GM12878 (cell line): ENCODE measurements at regions not wholly inside any gene's neighbourhood (a gene's known extent, or its start where the extent isn't known, plus 50 kb on each side); places are given as distances from the start of the nearest gene placed in this dataset.

Experiments used
- ASH2L ChIP-seq: fragments of 300-600, 200-600 bp; sonication (generic); IDR thresholded peaks from 2 replicates; pipeline ENCODE4 v1.6.1; 2017; ENCODE audit warnings: low read depth, mild to moderate bottlenecking, borderline replicate concordance
- ESRRA ChIP-seq: IDR thresholded peaks from 2 replicates; pipeline ENCODE4 v1.6.1; 2012; ENCODE audit warnings: mild to moderate bottlenecking, low read length, improper control_type of control experiment
- GABPA ChIP-seq: IDR thresholded peaks from 2 replicates; pipeline ENCODE4 v1.6.1; 2014; ENCODE audit warnings: antibody characterized with exemption, low read depth, mild to moderate bottlenecking, inconsistent platforms
- JUNB ChIP-seq: IDR thresholded peaks from 2 replicates; pipeline ENCODE4 v1.6.1; 2016; ENCODE audit warnings: antibody characterized with exemption, mild to moderate bottlenecking
- SRF ChIP-seq, 2 experiments: IDR thresholded peaks; 2 replicates each; pipeline ENCODE4 v1.6.1; 2011; ENCODE audit warnings: low read depth in 2 of 2, low read length in 2 of 2, mild to moderate bottlenecking in 1 of 2, moderate library complexity in 1 of 2
- TF ChIP-seq, protein P1 (sequence below), 3 experiments: IDR thresholded peaks in 2 of 3; conservative IDR thresholded peaks in 1 of 3; 2 replicates each; pipeline ENCODE4 v1.5.1; 2011; ENCODE audit warnings: low read depth in 3 of 3, low read length in 3 of 3, mild to moderate bottlenecking in 3 of 3, control low read depth in 2 of 3, moderate library complexity in 2 of 3, inconsistent platforms in 1 of 3, mixed read lengths in 1 of 3; ENCODE audit not compliant: control insufficient read depth in 2 of 3, insufficient read depth in 1 of 3; ENCODE audit errors: extremely low read depth in 1 of 3
- TF ChIP-seq, protein P2 (sequence below): IDR thresholded peaks from 2 replicates; pipeline ENCODE4 v1.6.1; 2012; ENCODE audit warnings: low read depth, low read length, improper control_type of control experiment

GRCh38 chr3:6439824-6440223, 421.1 kb upstream of the GRM7 start:
- TF ChIP-seq ASH2L: no peak
- TF ChIP-seq, protein P1, sequence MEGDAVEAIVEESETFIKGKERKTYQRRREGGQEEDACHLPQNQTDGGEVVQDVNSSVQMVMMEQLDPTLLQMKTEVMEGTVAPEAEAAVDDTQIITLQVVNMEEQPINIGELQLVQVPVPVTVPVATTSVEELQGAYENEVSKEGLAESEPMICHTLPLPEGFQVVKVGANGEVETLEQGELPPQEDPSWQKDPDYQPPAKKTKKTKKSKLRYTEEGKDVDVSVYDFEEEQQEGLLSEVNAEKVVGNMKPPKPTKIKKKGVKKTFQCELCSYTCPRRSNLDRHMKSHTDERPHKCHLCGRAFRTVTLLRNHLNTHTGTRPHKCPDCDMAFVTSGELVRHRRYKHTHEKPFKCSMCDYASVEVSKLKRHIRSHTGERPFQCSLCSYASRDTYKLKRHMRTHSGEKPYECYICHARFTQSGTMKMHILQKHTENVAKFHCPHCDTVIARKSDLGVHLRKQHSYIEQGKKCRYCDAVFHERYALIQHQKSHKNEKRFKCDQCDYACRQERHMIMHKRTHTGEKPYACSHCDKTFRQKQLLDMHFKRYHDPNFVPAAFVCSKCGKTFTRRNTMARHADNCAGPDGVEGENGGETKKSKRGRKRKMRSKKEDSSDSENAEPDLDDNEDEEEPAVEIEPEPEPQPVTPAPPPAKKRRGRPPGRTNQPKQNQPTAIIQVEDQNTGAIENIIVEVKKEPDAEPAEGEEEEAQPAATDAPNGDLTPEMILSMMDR (IDR thresholded peaks at IDR 0.05 in 2 of 3, conservative IDR thresholded peaks at IDR 0.05 in 1 of 3; ENCODE audit: control insufficient read depth in 2 of 3, extremely low read depth in 1 of 3, insufficient read depth in 1 of 3, low read depth in 3 of 3, low read length in 3 of 3): no peak
- no peak for TF ChIP-seq SRF (IDR thresholded peaks at IDR 0.05; ENCODE audit: low read depth in 2 of 2, low read length in 2 of 2)
- TF ChIP-seq, protein P2, sequence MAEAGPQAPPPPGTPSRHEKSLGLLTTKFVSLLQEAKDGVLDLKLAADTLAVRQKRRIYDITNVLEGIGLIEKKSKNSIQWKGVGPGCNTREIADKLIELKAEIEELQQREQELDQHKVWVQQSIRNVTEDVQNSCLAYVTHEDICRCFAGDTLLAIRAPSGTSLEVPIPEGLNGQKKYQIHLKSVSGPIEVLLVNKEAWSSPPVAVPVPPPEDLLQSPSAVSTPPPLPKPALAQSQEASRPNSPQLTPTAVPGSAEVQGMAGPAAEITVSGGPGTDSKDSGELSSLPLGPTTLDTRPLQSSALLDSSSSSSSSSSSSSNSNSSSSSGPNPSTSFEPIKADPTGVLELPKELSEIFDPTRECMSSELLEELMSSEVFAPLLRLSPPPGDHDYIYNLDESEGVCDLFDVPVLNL: no peak
- no peak for TF ChIP-seq ESRRA
- TF ChIP-seq JUNB: no peak
- no peak for TF ChIP-seq GABPA
